ENCODE measurements at regions not wholly inside any gene's neighbourhood (a gene's known extent, or its start where the extent isn't known, plus 50 kb on each side); places are given as distances from the start of the nearest gene placed in this dataset.

DNA sequence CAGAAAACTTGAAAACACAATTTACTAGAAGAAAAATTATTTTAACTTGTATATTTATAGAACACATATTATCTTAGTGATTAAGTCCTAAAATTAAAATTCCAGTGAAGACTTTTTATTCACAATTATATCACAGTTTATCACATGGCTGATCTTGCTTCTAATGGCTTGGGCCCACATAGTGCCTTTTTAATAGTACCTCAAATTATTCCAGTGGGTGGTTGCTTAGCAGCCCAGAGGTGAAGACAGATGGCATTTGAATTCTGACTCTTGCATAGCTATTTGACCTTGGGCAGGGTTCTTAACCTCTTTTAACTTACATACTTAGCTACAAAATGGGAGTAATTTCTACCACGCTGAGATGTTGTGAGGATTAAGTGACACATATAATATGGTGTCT is 214.7 kb upstream of the SGO1 start:
- Histone ChIP-seq H3K36me3 (no peaks in the 10 kb centered on the region), H3K4me3 (no peak overlapping the region), H3K9me3 (no peaks in the 10 kb centered on the region), H3K4me1 (no peaks in the 10 kb centered on the region), H3K27ac (no peak overlapping the region), H3K27me3 (no peaks in the 10 kb centered on the region)
- no peak for DNase-seq (ENCODE audit: low spot score in 2 of 2)
- TF ChIP-seq POLR2A (IDR thresholded peaks at IDR 0.05): no peak
- no peak for TF ChIP-seq POLR2AphosphoS5 (IDR thresholded peaks at IDR 0.05)
- TF ChIP-seq, protein P1, sequence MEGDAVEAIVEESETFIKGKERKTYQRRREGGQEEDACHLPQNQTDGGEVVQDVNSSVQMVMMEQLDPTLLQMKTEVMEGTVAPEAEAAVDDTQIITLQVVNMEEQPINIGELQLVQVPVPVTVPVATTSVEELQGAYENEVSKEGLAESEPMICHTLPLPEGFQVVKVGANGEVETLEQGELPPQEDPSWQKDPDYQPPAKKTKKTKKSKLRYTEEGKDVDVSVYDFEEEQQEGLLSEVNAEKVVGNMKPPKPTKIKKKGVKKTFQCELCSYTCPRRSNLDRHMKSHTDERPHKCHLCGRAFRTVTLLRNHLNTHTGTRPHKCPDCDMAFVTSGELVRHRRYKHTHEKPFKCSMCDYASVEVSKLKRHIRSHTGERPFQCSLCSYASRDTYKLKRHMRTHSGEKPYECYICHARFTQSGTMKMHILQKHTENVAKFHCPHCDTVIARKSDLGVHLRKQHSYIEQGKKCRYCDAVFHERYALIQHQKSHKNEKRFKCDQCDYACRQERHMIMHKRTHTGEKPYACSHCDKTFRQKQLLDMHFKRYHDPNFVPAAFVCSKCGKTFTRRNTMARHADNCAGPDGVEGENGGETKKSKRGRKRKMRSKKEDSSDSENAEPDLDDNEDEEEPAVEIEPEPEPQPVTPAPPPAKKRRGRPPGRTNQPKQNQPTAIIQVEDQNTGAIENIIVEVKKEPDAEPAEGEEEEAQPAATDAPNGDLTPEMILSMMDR (IDR thresholded peaks at IDR 0.05): no peak
- intact Hi-C loops (cut with DNase I; ENCODE audit: low total_unique reads): no loop called here

DNA sequence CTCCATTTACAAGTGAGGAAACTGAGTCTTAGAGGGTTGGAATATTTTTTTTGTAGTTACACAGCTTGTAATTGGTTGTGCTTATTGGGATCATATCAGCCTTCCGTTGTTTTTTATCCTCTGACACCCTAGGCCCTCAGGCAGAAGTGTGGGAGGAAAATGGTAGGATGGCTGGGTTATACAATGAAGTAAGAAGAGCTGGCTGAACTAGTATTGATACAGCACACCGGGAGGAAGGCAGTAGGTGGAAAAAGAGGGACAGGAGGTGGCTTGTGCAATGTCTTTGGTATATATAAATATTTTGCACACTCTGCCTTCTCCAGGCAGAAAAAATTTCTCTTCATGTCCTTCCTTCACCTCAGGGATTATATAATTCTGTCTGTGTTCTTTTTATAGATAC is 214.3 kb upstream of the SGO1 start:
- no peaks in the 10 kb centered on the region for H3K36me3 ChIP-seq
- no peak for TF ChIP-seq POLR2AphosphoS5 (IDR thresholded peaks at IDR 0.05)
- TF ChIP-seq POLR2A (IDR thresholded peaks at IDR 0.05): no peak
- TF ChIP-seq, protein P1 (IDR thresholded peaks at IDR 0.05): no peak
- intact Hi-C loops (cut with DNase I; ENCODE audit: low total_unique reads): no loop called here
- no peak for DNase-seq (ENCODE audit: low spot score in 2 of 2)
- H3K27me3 ChIP-seq: no peaks in the 10 kb centered on the region
- H3K4me3 ChIP-seq: no peak overlapping the region
- no peaks in the 10 kb centered on the region for H3K4me1 ChIP-seq
- no peaks in the 10 kb centered on the region for H3K9me3 ChIP-seq
- no peak overlapping the region for H3K27ac ChIP-seq

DNA sequence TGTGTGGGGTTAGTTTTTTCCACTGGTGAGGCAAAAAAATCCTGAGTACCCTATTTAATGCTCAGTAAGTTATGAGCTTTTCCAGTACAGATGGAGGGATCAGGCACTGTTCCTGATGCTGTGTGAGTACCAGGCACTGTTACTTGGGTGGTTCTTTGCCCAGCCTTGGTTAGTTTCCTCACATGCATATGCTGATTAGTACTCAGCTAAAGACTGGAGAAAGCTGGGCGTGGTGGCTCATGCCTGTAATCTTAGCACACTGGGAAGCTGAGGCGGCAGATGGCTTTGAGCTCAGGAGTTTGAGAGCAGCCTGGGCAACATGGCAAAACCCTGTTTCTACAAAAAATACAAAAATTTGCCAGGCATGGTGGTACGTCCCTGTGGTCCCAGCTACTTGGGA is 210.3 kb upstream of the SGO1 start:
- H3K27me3 ChIP-seq: no peaks in the 10 kb centered on the region
- H3K36me3 ChIP-seq: no peaks in the 10 kb centered on the region
- no peak for DNase-seq (ENCODE audit: low spot score in 2 of 2)
- peaks cover 0 to 5% of the 10 kb centered on the region in 2 donors for H3K9me3 ChIP-seq
- no peak overlapping the region for H3K4me3 ChIP-seq
- TF ChIP-seq POLR2AphosphoS5 (IDR thresholded peaks at IDR 0.05) (no peak), POLR2A (IDR thresholded peaks at IDR 0.05) (no peak)
- TF ChIP-seq, protein P1 (IDR thresholded peaks at IDR 0.05): no peak
- no peak overlapping the region for H3K27ac ChIP-seq
- H3K4me1 ChIP-seq: no peaks in the 10 kb centered on the region
- intact Hi-C loops (cut with DNase I; ENCODE audit: low total_unique reads): no loop called here

DNA sequence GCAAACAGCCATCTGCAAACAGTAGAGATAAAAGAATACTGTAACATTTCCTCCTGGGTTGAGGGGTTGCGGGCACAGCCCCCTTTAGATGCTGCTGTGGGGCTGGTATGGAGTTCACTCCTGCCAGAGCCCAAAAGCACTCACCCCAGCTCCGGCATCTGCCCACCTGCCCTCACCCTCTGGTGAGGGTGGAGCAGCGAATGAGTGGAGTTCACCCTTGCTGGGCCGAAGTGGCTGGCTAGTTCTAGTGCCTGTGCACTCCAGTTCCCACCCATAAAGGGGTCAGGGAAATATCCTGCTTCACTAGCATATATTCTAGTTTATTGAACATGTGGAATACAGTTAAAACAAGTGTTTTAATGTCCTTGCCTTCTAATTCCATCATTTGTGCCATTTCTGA is 209.7 kb upstream of the SGO1 start:
- H3K36me3 ChIP-seq: no peaks in the 10 kb centered on the region
- H3K4me3 ChIP-seq: no peak overlapping the region
- H3K27me3 ChIP-seq: no peaks in the 10 kb centered on the region
- no peaks in the 10 kb centered on the region for H3K4me1 ChIP-seq
- TF ChIP-seq POLR2AphosphoS5 (IDR thresholded peaks at IDR 0.05) (no peak), POLR2A (IDR thresholded peaks at IDR 0.05) (no peak)
- TF ChIP-seq, protein P1 (IDR thresholded peaks at IDR 0.05): no peak
- no peak for DNase-seq (ENCODE audit: low spot score in 2 of 2)
- intact Hi-C loops (cut with DNase I; ENCODE audit: low total_unique reads): no loop called here
- peaks cover 0 to 5% of the 10 kb centered on the region in 2 donors for H3K9me3 ChIP-seq
- no peak overlapping the region for H3K27ac ChIP-seq

DNA sequence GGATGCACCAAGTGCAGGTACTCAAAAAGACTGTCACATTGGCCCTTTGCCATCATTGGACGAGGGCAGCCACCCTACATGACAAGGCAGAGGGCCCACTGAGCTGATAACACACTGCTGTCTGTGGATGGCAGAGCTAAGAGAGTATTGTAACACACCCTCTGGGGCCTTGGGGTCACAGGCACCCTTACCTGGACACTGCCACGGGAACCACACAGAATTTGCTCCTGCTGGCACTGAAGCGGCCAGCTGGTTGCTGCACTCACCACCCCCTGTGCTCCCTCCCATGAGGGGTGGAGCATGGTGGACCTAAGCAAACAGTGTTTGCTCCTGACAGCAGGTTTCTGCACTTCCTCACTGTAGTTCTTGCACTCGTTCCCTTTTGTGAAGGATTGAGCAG is 208.2 kb upstream of the SGO1 start:
- peaks cover 0 to 5% of the 10 kb centered on the region in 2 donors for H3K9me3 ChIP-seq
- no peaks in the 10 kb centered on the region for H3K36me3 ChIP-seq
- TF ChIP-seq, protein P1 (IDR thresholded peaks at IDR 0.05): no peak
- TF ChIP-seq POLR2AphosphoS5 (IDR thresholded peaks at IDR 0.05): no peak
- no peak for TF ChIP-seq POLR2A (IDR thresholded peaks at IDR 0.05)
- DNase-seq (ENCODE audit: low spot score in 2 of 2): no peak
- H3K27ac ChIP-seq: no peak overlapping the region
- no peaks in the 10 kb centered on the region for H3K4me1 ChIP-seq
- H3K27me3 ChIP-seq: no peaks in the 10 kb centered on the region
- no peak overlapping the region for H3K4me3 ChIP-seq
- intact Hi-C loops (cut with DNase I; ENCODE audit: low total_unique reads): no loop called here
